ENCODE measurements at regions not wholly inside any gene's neighbourhood (a gene's known extent, or its start where the extent isn't known, plus 50 kb on each side); places are given as distances from the start of the nearest gene placed in this dataset.

- intact Hi-C loops (cut with DNase I) = no loop called here
- 39 to 50% (median 48%) methylated on average over 6 of the region's 6 CpGs for WGBS, 4 donors
Observed at GRCh38 chr1:72915581-72915980, 633.2 kb upstream of the NEGR1 start.

GRCh38 chr1:72911656-72912055 is 629.3 kb upstream of the NEGR1 start:
- no peak overlapping the region for H3K27ac ChIP-seq
- no peak overlapping the region for H3K4me3 ChIP-seq
- H3K9me3 ChIP-seq (replicated peaks in 1 of 3) = no peaks in the 10 kb centered on the region
- H3K36me3 ChIP-seq (replicated peaks in 1 of 2) = no peaks in the 10 kb centered on the region
- 47 to 54% (median 49%) methylated on average over 3 of the region's 3 CpGs for WGBS, 4 donors
- no peaks in the 10 kb centered on the region for H3K27me3 ChIP-seq
- no peak for DNase-seq
- H3K4me1 ChIP-seq (replicated peaks in 1 of 2) = no peaks in the 10 kb centered on the region
- TF ChIP-seq CTCF (IDR thresholded peaks at IDR 0.05) = no peak
- no peak for TF ChIP-seq POLR2A (IDR thresholded peaks at IDR 0.05)
- intact Hi-C loops (cut with DNase I) = no loop called here

More at GRCh38 chr1:72915581-72915980, 633.2 kb upstream of the NEGR1 start:
- TF ChIP-seq POLR2A (IDR thresholded peaks at IDR 0.05) (no peak), CTCF (IDR thresholded peaks at IDR 0.05) (no peak)
- no peak overlapping the region for H3K27ac ChIP-seq
- H3K27me3 ChIP-seq = no peaks in the 10 kb centered on the region
- H3K4me1 ChIP-seq (replicated peaks in 1 of 2) = no peaks in the 10 kb centered on the region
- no peak overlapping the region for H3K4me3 ChIP-seq
- no peaks in the 10 kb centered on the region for H3K36me3 ChIP-seq (replicated peaks in 1 of 2)
- DNase-seq = no peak
- no peaks in the 10 kb centered on the region for H3K9me3 ChIP-seq (replicated peaks in 1 of 3)

GRCh38 chr1:72896256-72896655 is 613.9 kb upstream of the NEGR1 start:
- TF ChIP-seq POLR2A (IDR thresholded peaks at IDR 0.05) = no peak
- no peak for TF ChIP-seq CTCF (IDR thresholded peaks at IDR 0.05)
- intact Hi-C loops (cut with DNase I) = no loop called here
- Histone ChIP-seq H3K4me1 (replicated peaks in 1 of 2) (no peaks in the 10 kb centered on the region), H3K36me3 (replicated peaks in 1 of 2) (no peaks in the 10 kb centered on the region), H3K27ac (no peak overlapping the region), H3K27me3 (no peaks in the 10 kb centered on the region), H3K4me3 (no peak overlapping the region), H3K9me3 (replicated peaks in 1 of 3) (no peaks in the 10 kb centered on the region)
- DNase-seq = no peak

- Histone ChIP-seq H3K27me3 (no peaks in the 10 kb centered on the region), H3K4me1 (replicated peaks in 1 of 2) (no peaks in the 10 kb centered on the region), H3K9me3 (replicated peaks in 1 of 3) (no peaks in the 10 kb centered on the region), H3K4me3 (no peak overlapping the region), H3K36me3 (replicated peaks in 1 of 2) (no peaks in the 10 kb centered on the region), H3K27ac (no peak overlapping the region)
- TF ChIP-seq POLR2A (IDR thresholded peaks at IDR 0.05) (no peak), CTCF (IDR thresholded peaks at IDR 0.05) (no peak)
- no peak for DNase-seq
- WGBS, 4 donors = 30 to 46% (median 35%) methylated on average over 1 of the region's 1 CpG
- intact Hi-C loops (cut with DNase I) = no loop called here
Observed at GRCh38 chr1:72892461-72892860, 610.1 kb upstream of the NEGR1 start.

All from adrenal gland (tissue), 9 donors.